OCI-LY7 (cell line): ENCODE measurements at regions not wholly inside any gene's neighbourhood (a gene's known extent, or its start where the extent isn't known, plus 50 kb on each side); places are given as distances from the start of the nearest gene placed in this dataset.

Source experiments
- CTCF ChIP-seq: fragments of 200-600 bp; sonication (generic); conservative IDR thresholded peaks from 2 replicates; pipeline ENCODE4 v1.5.1; 2014; ENCODE audit warnings: mild to moderate bottlenecking, antibody characterized with exemption, low read length, moderate library complexity, mixed read lengths
- EZH2phosphoT487 ChIP-seq: fragments of 200-600 bp; sonication (generic); IDR thresholded peaks from 2 replicates; pipeline ENCODE4 v1.6.1; 2018; ENCODE audit warnings: low read depth, borderline replicate concordance, mild to moderate bottlenecking, mixed run types, antibody characterized with exemption, low read length, moderate library complexity, mixed read lengths

- TF ChIP-seq CTCF, result no peak
- no peak for TF ChIP-seq EZH2phosphoT487
These were observed 627.6 kb downstream of the HTR1B start for GRCh38 chr6:76835695-76836094.
